Femur (tissue), 1 donor: ENCODE measurements at regions not wholly inside any gene's neighbourhood (a gene's known extent, or its start where the extent isn't known, plus 50 kb on each side); places are given as distances from the start of the nearest gene placed in this dataset.
A peak's percentile ranks its signal among the peaks of the same experiment; 100 is the strongest.

ENCODE experiments used
- DNase-seq: peaks from one replicate; pipeline ENCODE4 v3.0.0-alpha.2; 2017

DNA sequence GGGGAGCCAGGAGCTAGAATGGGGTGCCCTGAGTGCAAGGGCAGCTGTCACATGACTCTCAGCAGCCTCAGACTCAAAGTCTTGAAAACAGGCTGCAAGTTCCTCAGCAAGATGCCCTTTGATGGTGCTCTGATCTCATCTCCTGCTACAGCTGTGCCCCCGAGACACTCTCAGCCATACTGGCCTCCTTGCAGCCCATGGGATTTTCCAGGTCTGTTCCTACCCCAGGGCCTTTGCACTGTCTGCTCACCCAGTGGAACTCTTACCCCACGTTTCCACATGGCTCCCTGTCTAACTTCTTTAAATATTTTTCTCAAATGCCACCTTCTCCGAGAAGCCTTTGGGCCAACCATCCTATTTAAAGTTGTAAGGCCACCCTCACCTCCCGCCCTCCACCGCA, 146.9 kb downstream of the C16orf95 start:
- DNase-seq: no peak

DNA sequence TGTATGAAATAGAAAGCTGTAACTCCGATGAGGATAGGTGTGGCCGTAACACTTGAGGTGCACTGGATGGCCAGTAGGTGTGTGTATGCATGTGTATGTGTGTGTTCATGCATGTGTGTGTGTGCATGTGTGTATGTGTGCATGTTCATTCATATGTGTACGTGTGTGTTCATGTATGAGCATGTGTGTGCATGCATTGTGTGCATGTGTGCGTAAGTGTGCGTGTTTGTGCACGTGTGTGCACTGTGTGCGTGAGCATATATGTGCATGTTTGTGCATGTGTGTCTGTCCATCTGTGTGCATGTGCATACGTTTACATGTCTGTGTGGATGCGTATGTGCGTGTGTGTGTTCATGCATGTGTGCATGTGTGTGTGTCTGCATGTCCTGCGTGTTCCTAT, 145.5 kb downstream of the C16orf95 start:
- DNase-seq: no peak

- DNase-seq: no peak
These were observed 144.6 kb downstream of the C16orf95 start for GRCh38 chr16:87172632-87173031.

DNA sequence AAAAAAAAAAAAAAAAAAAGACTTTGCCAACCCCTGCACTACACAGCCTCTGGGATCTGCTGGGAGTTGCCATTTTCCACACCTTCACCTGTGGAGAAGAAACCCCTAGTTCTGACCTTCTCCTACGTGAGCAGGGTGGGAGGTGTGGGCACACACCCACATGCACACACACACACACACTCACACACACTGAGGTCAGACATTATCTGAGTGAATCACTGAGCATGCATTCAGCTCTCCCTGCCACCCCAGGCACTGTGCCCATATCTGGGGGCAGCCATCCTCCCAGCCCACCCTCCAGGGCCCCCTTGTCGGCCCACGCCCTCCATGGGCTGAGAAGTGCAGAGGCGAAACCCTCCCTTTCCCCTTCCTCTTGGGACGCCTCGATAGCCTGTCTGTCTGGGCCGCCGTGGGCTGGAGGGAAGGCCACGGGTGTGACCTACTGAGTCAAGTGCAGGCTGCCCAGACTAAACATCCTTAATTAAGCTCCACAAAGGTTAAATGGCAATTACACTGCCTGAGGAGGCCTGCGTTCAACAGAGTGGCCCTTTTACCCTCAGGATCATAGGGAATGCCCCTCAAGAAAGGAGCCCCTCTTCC, 143.8 kb downstream of the C16orf95 start:
- no peak for DNase-seq

GRCh38 chr16:87174061-87174460, 143.1 kb downstream of the C16orf95 start:
- DNase-seq: no peak

DNA sequence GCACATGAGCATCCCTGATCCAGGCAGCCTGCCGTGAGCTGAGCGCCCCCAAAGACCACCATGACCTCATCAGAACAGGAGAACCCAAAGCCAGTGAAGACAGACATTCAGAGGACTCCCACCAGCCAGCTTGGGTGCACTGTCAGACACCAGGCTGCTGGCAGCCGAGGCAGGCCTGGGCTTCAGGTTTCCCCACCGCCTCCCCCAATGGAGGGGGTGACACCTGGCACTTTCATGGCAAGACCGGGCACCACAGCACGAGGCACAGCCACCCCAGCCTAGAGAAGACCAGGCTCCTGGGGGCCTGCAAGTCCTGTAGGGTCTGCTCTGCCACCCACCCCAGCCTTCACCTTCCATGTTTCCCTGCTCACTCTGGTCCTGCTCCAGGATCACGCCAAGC, 140.5 kb downstream of the C16orf95 start:
- no peak for DNase-seq

- no peak for DNase-seq
These were observed 139.5 kb downstream of the C16orf95 start for GRCh38 chr16:87177673-87178072.

DNA sequence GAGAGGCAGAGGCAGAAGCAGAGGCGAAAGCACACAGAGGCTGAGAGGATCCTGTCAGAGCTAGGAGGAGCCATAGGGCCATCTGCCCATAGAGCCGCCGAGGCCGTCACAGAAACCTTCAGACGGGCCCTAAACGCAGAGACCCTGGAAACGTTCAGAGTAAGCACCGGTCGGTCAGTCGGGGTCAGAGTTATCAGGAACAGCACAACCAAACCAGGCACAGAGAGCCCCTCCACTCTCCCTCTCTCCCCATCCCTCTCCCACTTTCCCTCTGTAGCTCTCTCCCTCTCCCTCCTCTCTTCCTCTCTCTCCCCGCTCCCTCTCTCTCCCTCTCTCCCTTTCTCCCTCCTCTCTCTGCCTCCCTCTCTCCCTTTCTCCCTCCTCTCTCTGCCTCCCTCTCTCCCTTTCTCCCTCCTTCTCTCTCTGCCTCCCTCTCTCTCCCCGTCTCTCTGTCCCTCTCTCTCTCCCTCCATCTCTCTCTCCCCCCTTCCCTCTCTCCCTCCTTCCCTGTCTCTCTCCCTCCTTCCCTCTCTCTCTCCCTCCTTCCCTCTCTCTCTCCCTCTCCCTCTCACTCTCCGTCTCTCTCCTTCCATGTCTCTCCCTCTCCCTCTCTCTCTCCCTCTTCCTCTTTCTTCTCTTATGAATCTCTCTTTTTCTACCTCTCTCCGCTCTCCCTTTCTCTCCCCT, 138.9 kb downstream of the C16orf95 start:
- DNase-seq: peak; percentile 46

DNA sequence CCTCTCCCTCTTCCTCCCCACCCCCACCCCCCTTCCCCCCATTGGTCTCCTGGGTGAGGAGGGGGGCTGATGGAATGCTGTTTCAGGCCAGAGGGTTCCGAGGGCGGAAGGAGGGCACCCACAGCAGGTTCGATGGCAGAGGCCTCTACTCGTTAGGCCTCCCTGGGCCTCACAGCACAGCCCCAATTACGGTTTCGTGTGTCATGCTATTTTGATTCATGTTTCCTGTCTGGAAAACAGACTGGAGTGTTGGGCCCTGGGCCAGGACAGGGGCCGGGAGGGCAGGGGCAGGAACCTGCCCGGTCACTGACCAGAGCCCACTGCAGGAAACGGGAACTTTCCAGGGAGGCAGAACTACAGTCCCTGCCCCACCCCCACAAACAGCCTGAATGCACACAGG, 138.2 kb downstream of the C16orf95 start:
- peak; percentile 80 for DNase-seq

- no peak for DNase-seq
These were observed 137.1 kb downstream of the C16orf95 start for GRCh38 chr16:87180069-87180468.

- DNase-seq: no peak
These were observed 134.4 kb downstream of the C16orf95 start for GRCh38 chr16:87182759-87183158.

GRCh38 chr16:87183647-87184046, 133.5 kb downstream of the C16orf95 start:
- no peak for DNase-seq

- no peak for DNase-seq
These were observed 131.9 kb downstream of the C16orf95 start for GRCh38 chr16:87185308-87185707.

- no peak for DNase-seq
These were observed 131.2 kb downstream of the C16orf95 start for GRCh38 chr16:87185983-87186382.

- DNase-seq: peak; percentile 54
These were observed 130.7 kb downstream of the C16orf95 start for GRCh38 chr16:87186446-87186845.

GRCh38 chr16:87186876-87187533, 130.2 kb downstream of the C16orf95 start:
- DNase-seq: no peak

GRCh38 chr16:87188104-87188503, 129.1 kb downstream of the C16orf95 start:
- DNase-seq: no peak

GRCh38 chr16:87189426-87189825, 127.8 kb downstream of the C16orf95 start:
- no peak for DNase-seq

DNA sequence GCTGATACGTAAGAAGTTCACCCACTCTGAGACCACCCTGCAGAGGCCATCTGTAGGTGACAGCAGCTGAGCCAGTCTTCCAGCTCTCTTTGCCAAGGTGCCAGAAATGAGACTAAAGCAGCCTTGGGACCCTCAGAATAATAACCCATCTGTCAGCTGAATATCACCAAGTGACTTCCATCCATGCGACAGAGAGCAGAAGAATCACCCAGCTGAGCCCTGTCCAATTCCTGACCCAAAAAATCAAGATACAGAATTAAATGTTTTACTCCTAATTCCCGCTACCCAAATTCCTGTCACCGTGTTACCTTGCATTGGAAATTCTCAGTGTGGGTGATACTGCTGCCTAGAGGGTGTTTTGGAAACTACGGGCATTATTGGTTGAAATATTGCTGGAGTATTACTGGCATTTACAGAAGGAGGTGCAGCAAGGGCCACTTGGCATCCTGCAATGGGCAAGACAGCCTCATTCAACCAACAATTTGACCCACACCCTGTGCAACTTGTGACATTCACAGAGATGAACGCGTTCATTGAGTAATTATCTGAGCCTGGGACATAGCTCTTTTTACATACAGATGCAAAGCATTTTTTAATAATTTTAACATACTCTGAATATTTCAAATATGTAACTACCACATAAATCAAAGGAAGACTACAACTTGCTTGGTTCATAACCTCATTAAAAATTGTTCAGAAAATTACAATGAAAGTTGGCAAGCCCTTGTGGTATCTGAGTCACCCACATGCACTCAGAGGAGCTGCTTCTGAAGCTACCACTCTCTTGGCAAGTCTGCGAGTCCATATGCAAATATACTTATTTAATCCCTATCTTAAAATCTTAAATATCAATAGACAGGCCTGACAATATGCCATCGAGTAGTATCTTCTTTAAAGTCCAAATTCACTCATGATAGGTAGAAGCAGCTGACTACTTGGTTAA, 126.6 kb downstream of the C16orf95 start:
- no peak for DNase-seq

DNA sequence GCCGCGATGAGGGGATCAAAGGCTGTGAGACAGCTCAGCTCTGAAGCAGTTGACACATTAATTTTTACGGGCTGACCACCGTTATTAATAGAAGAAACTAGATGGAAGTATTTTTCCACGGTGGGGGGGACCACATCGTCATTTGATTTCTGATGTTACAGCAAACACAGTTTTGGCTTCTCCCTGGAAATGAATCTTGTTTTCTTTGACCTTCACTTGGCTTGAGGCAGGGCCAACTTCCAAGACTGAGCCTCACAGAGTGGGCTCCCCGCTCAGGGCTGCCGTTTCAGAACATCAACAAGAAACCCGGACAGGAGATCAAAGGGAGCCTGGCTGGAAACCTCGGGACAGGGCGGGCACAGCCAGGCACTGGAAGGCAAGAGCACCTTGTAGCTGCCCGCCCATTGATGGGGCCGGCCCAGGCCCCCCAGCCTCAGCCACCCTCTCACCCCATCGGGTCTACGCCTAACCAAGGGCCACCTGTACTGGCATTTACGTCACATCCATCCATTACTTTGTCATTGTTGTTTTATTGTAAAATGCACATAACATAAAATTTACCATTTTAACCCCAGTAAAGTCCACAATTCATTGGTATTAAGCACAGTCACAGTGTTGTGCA, 124.6 kb downstream of the C16orf95 start:
- DNase-seq: peak; percentile 63

- DNase-seq: no peak
These were observed 123.0 kb downstream of the C16orf95 start for GRCh38 chr16:87194172-87194571.

- no peak for DNase-seq
These were observed 122.0 kb downstream of the C16orf95 start for GRCh38 chr16:87195161-87195560.

DNA sequence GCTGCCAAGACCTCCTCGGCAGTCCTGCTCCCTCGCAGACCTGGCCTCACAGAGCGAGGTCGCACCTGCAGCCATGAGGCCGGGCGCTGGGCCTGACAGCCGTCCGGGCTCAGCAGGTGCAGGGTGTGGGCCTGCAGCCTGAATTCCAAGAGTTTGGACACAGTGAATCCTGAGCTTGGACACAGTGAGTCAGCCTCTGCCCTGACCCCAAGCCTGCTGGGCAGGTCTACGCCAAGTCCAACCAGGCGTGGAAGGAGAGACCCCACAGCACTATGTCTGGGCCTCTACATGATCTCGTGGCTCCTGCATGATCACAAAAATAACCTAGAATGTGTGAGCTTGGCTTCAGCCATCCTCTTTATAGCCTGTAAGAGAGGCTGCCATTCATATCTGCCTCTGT, 121.0 kb downstream of the C16orf95 start:
- DNase-seq: no peak
